ENCODE measurements at regions not wholly inside any gene's neighbourhood (a gene's known extent, or its start where the extent isn't known, plus 50 kb on each side); places are given as distances from the start of the nearest gene placed in this dataset.
"Not testable (repeated sequence)": the region's sequence is repeated elsewhere in the genome, so short reads cannot be mapped to it uniquely, and the experiment has no call there.

GRCh38 chr9:38489057-38489456 lies 64.8 kb upstream of the IGFBPL1 start:
- no peak for TF ChIP-seq CTCF (IDR thresholded peaks at IDR 0.05)
- H3K4me3 ChIP-seq: no peak overlapping the region

GRCh38 chr9:38488156-38488698 lies 64.0 kb upstream of the IGFBPL1 start:
- Histone ChIP-seq H3K27ac (no peak overlapping the region), H3K4me1 (no peaks in the 10 kb centered on the region), H3K9me3 (peaks cover 0 to 5% (median 0%) of the 10 kb centered on the region in 11 donors), H3K27me3 (peaks cover 0 to 32% (median 12%) of the 10 kb centered on the region in 7 donors), H3K36me3 (no peaks in the 10 kb centered on the region), H3K4me3 (no peak overlapping the region)
- ATAC-seq (peak in 1 of 8 donors; percentile 44), DNase-seq (no peak)
- intact Hi-C loops (cut with DNase I): no loop called here
- TF ChIP-seq CTCF (IDR thresholded peaks at IDR 0.05): no peak
- WGBS, 2 donors: 86 to 87% methylated on average over 26 of the region's 26 CpGs

More at GRCh38 chr9:38489057-38489456, 64.8 kb upstream of the IGFBPL1 start:
- no peak for DNase-seq
- no peaks in the 10 kb centered on the region for H3K4me1 ChIP-seq
- ATAC-seq: peak in 1 of 8 donors; percentile 50
- H3K36me3 ChIP-seq: no peaks in the 10 kb centered on the region
- no peak overlapping the region for H3K27ac ChIP-seq
- intact Hi-C loops (cut with DNase I): no loop called here
- WGBS, 2 donors: 76 to 81% methylated on average over 18 to 21 of the region's 21 CpGs
- H3K27me3 ChIP-seq: peaks cover 0 to 26% (median 12%) of the 10 kb centered on the region in 7 donors
- H3K9me3 ChIP-seq: peaks cover 0 to 8% (median 0%) of the 10 kb centered on the region in 11 donors

GRCh38 chr9:38487418-38488155 lies 63.3 kb upstream of the IGFBPL1 start:
- H3K36me3 ChIP-seq; H3K9me3 ChIP-seq; H3K27ac ChIP-seq; intact Hi-C loops (cut with DNase I); H3K4me1 ChIP-seq; H3K4me3 ChIP-seq; DNase-seq: not testable (repeated sequence)
- WGBS, 2 donors: 61% methylated on average over 55 of the region's 55 CpGs
- peak in 1 of 8 donors; percentile 41 for ATAC-seq
- peaks cover 0 to 39% (median 17%) of the 10 kb centered on the region in 7 donors for H3K27me3 ChIP-seq

- 58 to 69% methylated on average over 8 of the region's 8 CpGs for WGBS, 2 donors
- ATAC-seq: no peak
- intact Hi-C loops (cut with DNase I): no loop called here
Observed at GRCh38 chr9:38486837-38487236, 62.6 kb upstream of the IGFBPL1 start.

More at GRCh38 chr9:38486837-38487236, 62.6 kb upstream of the IGFBPL1 start:
- H3K27ac ChIP-seq: no peak overlapping the region
- H3K4me1 ChIP-seq: no peaks in the 10 kb centered on the region
- peaks cover 0 to 43% (median 20%) of the 10 kb centered on the region in 7 donors for H3K27me3 ChIP-seq
- H3K4me3 ChIP-seq: no peak overlapping the region
- DNase-seq: no peak
- H3K36me3 ChIP-seq: no peaks in the 10 kb centered on the region
- peaks cover 0 to 3% (median 0%) of the 10 kb centered on the region in 11 donors for H3K9me3 ChIP-seq
- no peak for TF ChIP-seq CTCF (IDR thresholded peaks at IDR 0.05)
